ENCODE measurements at regions not wholly inside any gene's neighbourhood (a gene's known extent, or its start where the extent isn't known, plus 50 kb on each side); places are given as distances from the start of the nearest gene placed in this dataset.

- Histone ChIP-seq H3K36me3 (ENCODE audit: control insufficient read depth, insufficient read depth, low read length) (no peaks in the 10 kb centered on the region), H3K4me1 (ENCODE audit: control insufficient read depth, insufficient read depth, low read length) (peaks cover 9% of the 10 kb centered on the region), H3K4me3 (ENCODE audit: low read depth, low read length) (no peak overlapping the region), H3K27ac (ENCODE audit: low read depth, low read length) (no peak overlapping the region), H3K9ac (ENCODE audit: low read length) (no peak overlapping the region), H3K9me3 (ENCODE audit: control insufficient read depth, insufficient read depth, low read depth, low read length) (no peaks in the 10 kb centered on the region), H3K27me3 (ENCODE audit: control insufficient read depth, insufficient read depth, low read length) (no peaks in the 10 kb centered on the region)
Measured at GRCh38 chr10:36170142-36170719, 528.1 kb upstream of the FZD8 start.

- Histone ChIP-seq H3K4me1 (ENCODE audit: control insufficient read depth, insufficient read depth, low read length) (peaks cover 13% of the 10 kb centered on the region), H3K9me3 (ENCODE audit: control insufficient read depth, insufficient read depth, low read depth, low read length) (no peaks in the 10 kb centered on the region), H3K4me3 (ENCODE audit: low read depth, low read length) (no peak overlapping the region), H3K27ac (ENCODE audit: low read depth, low read length) (no peak overlapping the region), H3K36me3 (ENCODE audit: control insufficient read depth, insufficient read depth, low read length) (no peaks in the 10 kb centered on the region), H3K9ac (ENCODE audit: low read length) (no peak overlapping the region), H3K27me3 (ENCODE audit: control insufficient read depth, insufficient read depth, low read length) (no peaks in the 10 kb centered on the region)
Measured at GRCh38 chr10:36168777-36169176, 526.7 kb upstream of the FZD8 start.

GRCh38 chr10:36164556-36165504 is 522.7 kb upstream of the FZD8 start:
- Histone ChIP-seq H3K4me3 (ENCODE audit: low read depth, low read length) (no peak overlapping the region), H3K27me3 (ENCODE audit: control insufficient read depth, insufficient read depth, low read length) (no peaks in the 10 kb centered on the region), H3K4me1 (ENCODE audit: control insufficient read depth, insufficient read depth, low read length) (peaks cover 5% of the 10 kb centered on the region; the same call in 1 of the 2 replicates), H3K9me3 (ENCODE audit: control insufficient read depth, insufficient read depth, low read depth, low read length) (0 out of 2 replicates have a peak, but pooled peaks cover 2% of the 10 kb centered on the region), H3K36me3 (ENCODE audit: control insufficient read depth, insufficient read depth, low read length) (no peaks in the 10 kb centered on the region), H3K9ac (ENCODE audit: low read length) (no peak overlapping the region), H3K27ac (ENCODE audit: low read depth, low read length) (no peak overlapping the region)

GRCh38 chr10:36163827-36164226 is 521.7 kb upstream of the FZD8 start:
- Histone ChIP-seq H3K36me3 (ENCODE audit: control insufficient read depth, insufficient read depth, low read length) (no peaks in the 10 kb centered on the region), H3K27me3 (ENCODE audit: control insufficient read depth, insufficient read depth, low read length) (no peaks in the 10 kb centered on the region), H3K27ac (ENCODE audit: low read depth, low read length) (no peak overlapping the region), H3K9ac (ENCODE audit: low read length) (no peak overlapping the region), H3K4me3 (ENCODE audit: low read depth, low read length) (no peak overlapping the region), H3K4me1 (ENCODE audit: control insufficient read depth, insufficient read depth, low read length) (peaks cover 5% of the 10 kb centered on the region; the same call in 1 of the 2 replicates), H3K9me3 (ENCODE audit: control insufficient read depth, insufficient read depth, low read depth, low read length) (0 out of 2 replicates have a peak, but pooled peaks cover 2% of the 10 kb centered on the region)

- Histone ChIP-seq H3K36me3 (ENCODE audit: control insufficient read depth, insufficient read depth, low read length) (no peaks in the 10 kb centered on the region), H3K4me1 (ENCODE audit: control insufficient read depth, insufficient read depth, low read length) (no peaks in the 10 kb centered on the region), H3K27me3 (ENCODE audit: control insufficient read depth, insufficient read depth, low read length) (no peaks in the 10 kb centered on the region), H3K27ac (ENCODE audit: low read depth, low read length) (no peak overlapping the region), H3K9me3 (ENCODE audit: control insufficient read depth, insufficient read depth, low read depth, low read length) (0 out of 2 replicates have a peak, but pooled peaks cover 2% of the 10 kb centered on the region), H3K9ac (ENCODE audit: low read length) (no peak overlapping the region), H3K4me3 (ENCODE audit: low read depth, low read length) (no peak overlapping the region)
Measured at GRCh38 chr10:36157486-36157885, 515.4 kb upstream of the FZD8 start.

- Histone ChIP-seq H3K27ac (ENCODE audit: low read depth, low read length) (no peak overlapping the region), H3K36me3 (ENCODE audit: control insufficient read depth, insufficient read depth, low read length) (no peaks in the 10 kb centered on the region), H3K4me3 (ENCODE audit: low read depth, low read length) (no peak overlapping the region), H3K4me1 (ENCODE audit: control insufficient read depth, insufficient read depth, low read length) (no peaks in the 10 kb centered on the region), H3K27me3 (ENCODE audit: control insufficient read depth, insufficient read depth, low read length) (no peaks in the 10 kb centered on the region), H3K9ac (ENCODE audit: low read length) (no peak overlapping the region), H3K9me3 (ENCODE audit: control insufficient read depth, insufficient read depth, low read depth, low read length) (peaks cover 4% of the 10 kb centered on the region; the same call in 1 of the 2 replicates)
Measured at GRCh38 chr10:36148207-36148606, 506.1 kb upstream of the FZD8 start.

GRCh38 chr10:36147529-36147928 is 505.4 kb upstream of the FZD8 start:
- H3K9me3 ChIP-seq (ENCODE audit: control insufficient read depth, insufficient read depth, low read depth, low read length), result peaks cover 4% of the 10 kb centered on the region; the same call in 1 of the 2 replicates
- H3K36me3 ChIP-seq (ENCODE audit: control insufficient read depth, insufficient read depth, low read length), result no peaks in the 10 kb centered on the region
- H3K4me3 ChIP-seq (ENCODE audit: low read depth, low read length), result no peak overlapping the region
- H3K4me1 ChIP-seq (ENCODE audit: control insufficient read depth, insufficient read depth, low read length), result no peaks in the 10 kb centered on the region
- H3K9ac ChIP-seq (ENCODE audit: low read length), result no peak overlapping the region
- no peak overlapping the region for H3K27ac ChIP-seq (ENCODE audit: low read depth, low read length)
- H3K27me3 ChIP-seq (ENCODE audit: control insufficient read depth, insufficient read depth, low read length), result no peaks in the 10 kb centered on the region

- H3K36me3 ChIP-seq (ENCODE audit: control insufficient read depth, insufficient read depth, low read length), result no peaks in the 10 kb centered on the region
- no peaks in the 10 kb centered on the region for H3K9me3 ChIP-seq (ENCODE audit: control insufficient read depth, insufficient read depth, low read depth, low read length)
- H3K27ac ChIP-seq (ENCODE audit: low read depth, low read length), result no peak overlapping the region
Measured at GRCh38 chr10:36141856-36142560, 499.9 kb upstream of the FZD8 start.

GRCh38 chr10:36129051-36129450 is 487.0 kb upstream of the FZD8 start:
- Histone ChIP-seq H3K27me3 (ENCODE audit: control insufficient read depth, insufficient read depth, low read length) (no peaks in the 10 kb centered on the region), H3K9ac (ENCODE audit: low read length) (no peak overlapping the region), H3K9me3 (ENCODE audit: control insufficient read depth, insufficient read depth, low read depth, low read length) (no peaks in the 10 kb centered on the region), H3K4me3 (ENCODE audit: low read depth, low read length) (no peak overlapping the region), H3K36me3 (ENCODE audit: control insufficient read depth, insufficient read depth, low read length) (no peaks in the 10 kb centered on the region), H3K4me1 (ENCODE audit: control insufficient read depth, insufficient read depth, low read length) (no peaks in the 10 kb centered on the region), H3K27ac (ENCODE audit: low read depth, low read length) (no peak overlapping the region)

More at GRCh38 chr10:36141856-36142560, 499.9 kb upstream of the FZD8 start:
- Histone ChIP-seq H3K4me3 (ENCODE audit: low read depth, low read length) (no peak overlapping the region), H3K9ac (ENCODE audit: low read length) (no peak overlapping the region), H3K27me3 (ENCODE audit: control insufficient read depth, insufficient read depth, low read length) (no peaks in the 10 kb centered on the region), H3K4me1 (ENCODE audit: control insufficient read depth, insufficient read depth, low read length) (no peaks in the 10 kb centered on the region)

- Histone ChIP-seq H3K9ac (ENCODE audit: low read length) (no peak overlapping the region), H3K4me3 (ENCODE audit: low read depth, low read length) (no peak overlapping the region), H3K9me3 (ENCODE audit: control insufficient read depth, insufficient read depth, low read depth, low read length) (no peaks in the 10 kb centered on the region), H3K4me1 (ENCODE audit: control insufficient read depth, insufficient read depth, low read length) (no peaks in the 10 kb centered on the region), H3K36me3 (ENCODE audit: control insufficient read depth, insufficient read depth, low read length) (no peaks in the 10 kb centered on the region), H3K27me3 (ENCODE audit: control insufficient read depth, insufficient read depth, low read length) (no peaks in the 10 kb centered on the region), H3K27ac (ENCODE audit: low read depth, low read length) (no peak overlapping the region)
Measured at GRCh38 chr10:36126076-36126475, 484.0 kb upstream of the FZD8 start.

Measured in HUES6 (cell line).